PC-9 (cell line): ENCODE measurements at regions not wholly inside any gene's neighbourhood (a gene's known extent, or its start where the extent isn't known, plus 50 kb on each side); places are given as distances from the start of the nearest gene placed in this dataset.

Source experiments
- BruUV-seq: library from RNA; stranded (reverse); fragments of 400-500 nt; replicated peaks from 2 replicates; lab custom pipeline; 2021; lab: Mats Ljungman, UMichigan
- CTCF ChIA-PET: fragments of 300-600 bp; sonication (Branson Sonifier 250); formaldehyde crosslinking; loops from one replicate; lab custom pipeline; 2022; ENCODE audit warnings: antibody characterized with exemption; lab: Charles Lee
- POLR2A ChIA-PET: fragments of 300-600 bp; sonication (Branson Sonifier 250); formaldehyde crosslinking; loops from one replicate; lab custom pipeline; 2022; ENCODE audit warnings: antibody characterized with exemption; ENCODE audit not compliant: unreplicated experiment; lab: Charles Lee
- DNase-seq, 2 experiments: peaks; one replicate each; pipeline versions ENCODE4 v3.0.0 to v3.0.0-alpha.2; 2015 to 2022; ENCODE audit warnings: mixed read lengths in 1 of 2
- H2AFZ ChIP-seq: fragments of 200-600 bp; sonication (generic); 2 replicates; pipeline ENCODE4 v1.8.1; 2017; ENCODE audit warnings: antibody characterized with exemption
- H3F3A ChIP-seq: fragments of 200-600 bp; sonication (generic); 2 replicates; pipeline ENCODE4 v1.8.1; 2017; ENCODE audit warnings: antibody characterized with exemption, mild to moderate bottlenecking, low read depth; ENCODE audit not compliant: insufficient read depth
- H3K27ac ChIP-seq: fragments of 200-600 bp; sonication (generic); 2 replicates; pipeline ENCODE4 v1.6.1; 2016; ENCODE audit warnings: mixed run types
- H3K27me3 ChIP-seq: fragments of 200-600 bp; sonication (generic); 2 replicates; pipeline ENCODE4 v1.6.1; 2016; ENCODE audit warnings: low read depth, mixed run types; ENCODE audit not compliant: insufficient read depth
- H3K36me3 ChIP-seq: fragments of 200-600 bp; sonication (generic); 2 replicates; pipeline ENCODE4 v1.6.1; 2016; ENCODE audit warnings: low read depth, mixed run types
- H3K4me1 ChIP-seq: fragments of 200-600 bp; sonication (generic); replicated peaks from 2 replicates; pipeline ENCODE4 v1.6.1; 2016; ENCODE audit warnings: mixed run types; ENCODE audit not compliant: insufficient read depth
- H3K4me2 ChIP-seq: fragments of 200-600 bp; sonication (generic); 2 replicates; pipeline ENCODE4 v1.6.1; 2017; ENCODE audit warnings: mixed run types
- H3K4me3 ChIP-seq: fragments of 200-600 bp; sonication (generic); 2 replicates; pipeline ENCODE4 v1.6.1; 2016; ENCODE audit warnings: mixed run types
- H3K79me2 ChIP-seq: fragments of 200-600 bp; sonication (generic); 2 replicates; pipeline ENCODE4 v1.6.1; 2017; ENCODE audit warnings: low read depth, mixed run types
- H3K9me2 ChIP-seq: fragments of 200-600 bp; sonication (generic); 2 replicates; pipeline ENCODE4 v1.8.1; 2017; ENCODE audit warnings: mild to moderate bottlenecking; ENCODE audit not compliant: insufficient read depth
- H3K9me3 ChIP-seq: fragments of 200-600 bp; sonication (generic); 2 replicates; pipeline ENCODE4 v1.8.1; 2016; ENCODE audit warnings: low read depth; ENCODE audit not compliant: insufficient read depth
- H4K20me1 ChIP-seq: fragments of 200-600 bp; sonication (generic); 2 replicates; pipeline ENCODE4 v1.8.1; 2017; ENCODE audit not compliant: insufficient read depth
- CTCF ChIP-seq: fragments of 200-600 bp; sonication (generic); conservative IDR thresholded peaks from 2 replicates; pipeline ENCODE4 v1.6.1; 2017; ENCODE audit warnings: mixed run types, antibody characterized with exemption, mild to moderate bottlenecking, moderate library complexity
- EZH2 ChIP-seq: fragments of 200-600 bp; sonication (generic); IDR thresholded peaks from 2 replicates; pipeline ENCODE4 v1.8.0; 2017; ENCODE audit warnings: antibody characterized with exemption, low read depth
- intact Hi-C: fragments of 100-400 bp; cut with micrococcal nuclease; formaldehyde crosslinking; loops from one replicate; pipeline ENCODE4 v1.10.0; 2022; ENCODE audit not compliant: unreplicated experiment

GRCh38 chr13:111978546-111978945 lies 88.4 kb upstream of the SOX1 start:
- TF ChIP-seq CTCF (no peak), EZH2 (no peak)
- Histone ChIP-seq H3K4me3 (no peak overlapping the region), H3K4me1 (no peaks in the 10 kb centered on the region), H3K36me3 (no peaks in the 10 kb centered on the region), H2AFZ (no peak overlapping the region), H4K20me1 (no peaks in the 10 kb centered on the region), H3K79me2 (no peaks in the 10 kb centered on the region), H3K27ac (no peak overlapping the region), H3K9me2 (no peaks in the 10 kb centered on the region), H3K4me2 (no peak overlapping the region), H3K9me3 (peaks cover 9% of the 10 kb centered on the region), H3K27me3 (peaks cover 69% of the 10 kb centered on the region), H3F3A (peaks cover 19% of the 10 kb centered on the region)
- POLR2A ChIA-PET: no interaction called here
- DNase-seq: no peak
- intact Hi-C loops: no loop called here
- no TSS peak for BruUV-seq
- CTCF ChIA-PET: no interaction called here

GRCh38 chr13:111980146-111980929 lies 86.6 kb upstream of the SOX1 start:
- Histone ChIP-seq H2AFZ (no peak overlapping the region), H4K20me1 (no peaks in the 10 kb centered on the region), H3K4me2 (no peak overlapping the region), H3K79me2 (no peaks in the 10 kb centered on the region), H3F3A (peaks cover 6% of the 10 kb centered on the region; the same call in 1 of the 2 replicates), H3K9me3 (no peaks in the 10 kb centered on the region), H3K9me2 (no peaks in the 10 kb centered on the region), H3K27ac (no peak overlapping the region), H3K4me1 (no peaks in the 10 kb centered on the region), H3K36me3 (no peaks in the 10 kb centered on the region), H3K4me3 (no peak overlapping the region), H3K27me3 (peaks cover 62% of the 10 kb centered on the region)
- POLR2A ChIA-PET: no interaction called here
- TF ChIP-seq EZH2 (no peak), CTCF (no peak)
- CTCF ChIA-PET: no interaction called here
- intact Hi-C loops: no loop called here
- DNase-seq: no peak
- BruUV-seq: no TSS peak

- intact Hi-C loops: no loop called here
- Histone ChIP-seq H3K79me2 (no peaks in the 10 kb centered on the region), H3K4me1 (no peaks in the 10 kb centered on the region), H3K9me3 (no peaks in the 10 kb centered on the region), H3K27ac (no peak overlapping the region), H4K20me1 (no peaks in the 10 kb centered on the region), H3K4me2 (no peak overlapping the region), H3K9me2 (no peaks in the 10 kb centered on the region), H3K4me3 (no peak overlapping the region), H3K36me3 (no peaks in the 10 kb centered on the region), H3K27me3 (peaks cover 62% of the 10 kb centered on the region), H2AFZ (no peak overlapping the region), H3F3A (no peaks in the 10 kb centered on the region)
- ChIA-PET POLR2A (no interaction called here), CTCF (no interaction called here)
- no peak for TF ChIP-seq CTCF
- TF ChIP-seq EZH2: no peak
- DNase-seq: no peak
- no TSS peak for BruUV-seq
Measured at GRCh38 chr13:111981006-111981405, 85.9 kb upstream of the SOX1 start.
